HFF-Myc (cell line): ENCODE measurements at regions not wholly inside any gene's neighbourhood (a gene's known extent, or its start where the extent isn't known, plus 50 kb on each side); places are given as distances from the start of the nearest gene placed in this dataset.

Experiments used
- DNase-seq: peaks from one replicate; pipeline ENCODE4 v3.0.0-alpha.2; 2011; ENCODE audit warnings: low read depth; ENCODE audit errors: extremely low read depth
- H3K4me3 ChIP-seq: replicated peaks from 2 replicates; pipeline ENCODE4 v1.5.1; 2011; ENCODE audit warnings: low read depth, mild to moderate bottlenecking, control low read depth, low read length
- TF ChIP-seq, protein P1 (sequence below): IDR thresholded peaks from 2 replicates; pipeline ENCODE4 v1.5.1; 2012; ENCODE audit warnings: mild to moderate bottlenecking, low read depth, low read length, control low read depth; ENCODE audit errors: missing control alignments

DNA sequence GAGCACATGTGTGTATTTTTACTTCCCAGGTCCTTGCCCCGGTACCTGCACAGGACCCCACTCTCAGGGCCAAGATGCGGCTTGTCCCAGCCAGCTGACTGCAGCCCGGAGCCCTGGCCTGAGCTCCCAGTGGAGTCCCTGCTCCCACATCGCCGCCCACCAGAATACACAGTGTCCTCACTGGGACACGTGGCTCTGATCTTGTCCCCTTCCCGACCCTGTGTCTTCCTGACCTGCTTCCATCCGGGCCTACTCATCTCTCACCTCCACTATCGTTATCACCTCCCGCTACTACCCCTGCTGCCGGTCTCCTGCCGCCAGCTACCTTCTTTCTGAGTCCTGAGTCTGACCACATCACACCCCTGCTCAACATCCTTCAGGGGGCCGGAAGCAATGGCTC, 146.3 kb upstream of the CHST15 start:
- TF ChIP-seq, protein P1, sequence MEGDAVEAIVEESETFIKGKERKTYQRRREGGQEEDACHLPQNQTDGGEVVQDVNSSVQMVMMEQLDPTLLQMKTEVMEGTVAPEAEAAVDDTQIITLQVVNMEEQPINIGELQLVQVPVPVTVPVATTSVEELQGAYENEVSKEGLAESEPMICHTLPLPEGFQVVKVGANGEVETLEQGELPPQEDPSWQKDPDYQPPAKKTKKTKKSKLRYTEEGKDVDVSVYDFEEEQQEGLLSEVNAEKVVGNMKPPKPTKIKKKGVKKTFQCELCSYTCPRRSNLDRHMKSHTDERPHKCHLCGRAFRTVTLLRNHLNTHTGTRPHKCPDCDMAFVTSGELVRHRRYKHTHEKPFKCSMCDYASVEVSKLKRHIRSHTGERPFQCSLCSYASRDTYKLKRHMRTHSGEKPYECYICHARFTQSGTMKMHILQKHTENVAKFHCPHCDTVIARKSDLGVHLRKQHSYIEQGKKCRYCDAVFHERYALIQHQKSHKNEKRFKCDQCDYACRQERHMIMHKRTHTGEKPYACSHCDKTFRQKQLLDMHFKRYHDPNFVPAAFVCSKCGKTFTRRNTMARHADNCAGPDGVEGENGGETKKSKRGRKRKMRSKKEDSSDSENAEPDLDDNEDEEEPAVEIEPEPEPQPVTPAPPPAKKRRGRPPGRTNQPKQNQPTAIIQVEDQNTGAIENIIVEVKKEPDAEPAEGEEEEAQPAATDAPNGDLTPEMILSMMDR = no peak
- no peak for DNase-seq
- no peak overlapping the region for H3K4me3 ChIP-seq

DNA sequence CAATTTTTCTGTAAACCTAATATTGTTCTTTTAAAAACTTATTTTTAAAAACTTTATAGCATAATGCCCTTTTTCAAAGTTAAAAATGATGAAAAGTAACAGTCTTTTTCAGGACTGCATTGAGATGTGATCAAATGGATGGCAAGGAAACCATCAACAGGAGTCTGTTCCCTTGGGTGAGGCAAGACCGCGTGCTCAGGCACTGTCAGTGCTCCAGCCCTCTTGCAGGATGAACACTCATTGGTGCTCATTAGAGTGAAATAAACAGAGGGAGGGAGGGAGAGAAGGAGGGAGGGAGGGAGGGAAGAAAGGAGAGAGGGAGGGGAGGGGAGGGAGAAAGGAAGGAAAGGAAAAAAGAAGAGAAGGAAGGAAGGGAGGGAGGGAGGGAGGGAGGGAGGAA, 145.7 kb upstream of the CHST15 start:
- no peak overlapping the region for H3K4me3 ChIP-seq
- TF ChIP-seq, protein P1 = no peak
- no peak for DNase-seq

DNA sequence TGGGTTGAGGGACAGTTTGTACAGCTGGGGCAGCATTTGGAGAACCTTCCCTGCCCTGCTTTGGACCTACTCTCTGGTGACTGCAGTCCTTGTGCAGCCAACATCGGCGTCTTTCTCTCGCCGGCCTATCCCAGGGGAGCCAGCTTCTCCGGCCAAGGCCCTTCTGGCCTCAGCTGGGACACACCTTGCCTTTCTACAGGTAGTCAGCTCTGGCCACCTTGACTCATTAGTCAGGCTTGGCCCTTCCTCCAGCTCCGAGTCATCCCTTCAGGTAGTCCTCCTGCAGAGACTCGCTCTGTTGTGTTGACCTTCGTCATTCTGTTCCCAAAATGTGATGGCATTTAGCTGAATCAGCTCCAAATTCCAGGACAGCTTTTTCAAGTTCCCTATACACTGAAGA, 145.0 kb upstream of the CHST15 start:
- DNase-seq = no peak
- H3K4me3 ChIP-seq = no peak overlapping the region
- TF ChIP-seq, protein P1 = no peak

DNA sequence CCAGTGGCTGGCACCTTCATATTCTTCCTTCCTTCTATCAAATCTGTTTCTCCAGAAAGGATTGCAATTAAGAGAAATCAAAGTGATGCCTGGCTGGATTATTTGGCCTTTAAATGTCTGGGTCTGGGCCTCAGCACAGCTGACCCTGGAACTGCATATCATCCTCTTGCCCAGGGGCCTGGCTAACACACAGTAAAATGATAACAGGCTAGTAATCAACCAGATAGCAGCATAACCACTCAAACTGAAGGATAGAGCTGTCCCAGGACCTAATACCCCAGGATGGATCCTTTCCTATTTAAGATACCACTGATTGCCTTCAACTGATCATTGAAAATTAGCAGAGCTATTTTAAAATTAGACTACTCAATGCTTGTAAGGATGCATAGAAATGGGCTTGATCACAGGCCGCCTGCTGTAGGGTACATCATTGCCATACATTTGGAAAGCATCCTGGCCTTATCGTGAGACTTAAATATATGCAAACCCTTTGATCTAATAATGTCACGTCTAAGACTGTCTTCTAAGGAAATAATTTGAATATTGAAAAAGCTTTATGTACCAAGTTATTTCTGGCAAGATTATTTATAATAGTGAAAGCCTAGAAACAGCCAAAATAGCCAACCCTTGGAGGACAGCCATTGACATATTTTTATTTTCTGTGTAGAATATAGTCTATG, 144.0 kb upstream of the CHST15 start:
- TF ChIP-seq, protein P1 = no peak
- no peak for DNase-seq
- H3K4me3 ChIP-seq = no peak overlapping the region

DNA sequence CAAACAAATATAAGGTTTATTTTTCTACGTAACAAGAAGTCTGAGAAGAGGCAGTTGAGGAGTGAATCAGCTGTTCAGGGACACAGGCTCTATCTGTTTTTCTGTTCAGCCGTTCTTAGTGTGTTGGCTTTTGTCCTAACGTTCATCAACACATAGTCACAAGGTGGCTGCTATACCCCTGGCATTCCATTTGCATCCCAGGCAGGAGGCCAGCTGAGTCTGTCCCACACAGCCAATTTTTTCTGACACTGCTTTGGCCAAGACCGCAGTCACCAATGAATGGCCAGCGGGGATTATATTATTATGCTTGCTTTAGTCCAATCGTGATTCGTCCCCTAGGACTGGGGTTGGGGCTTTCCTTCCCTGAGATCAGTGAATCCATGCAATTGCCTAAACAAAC, 143.4 kb upstream of the CHST15 start:
- no peak overlapping the region for H3K4me3 ChIP-seq
- TF ChIP-seq, protein P1 = no peak
- DNase-seq = no peak

DNA sequence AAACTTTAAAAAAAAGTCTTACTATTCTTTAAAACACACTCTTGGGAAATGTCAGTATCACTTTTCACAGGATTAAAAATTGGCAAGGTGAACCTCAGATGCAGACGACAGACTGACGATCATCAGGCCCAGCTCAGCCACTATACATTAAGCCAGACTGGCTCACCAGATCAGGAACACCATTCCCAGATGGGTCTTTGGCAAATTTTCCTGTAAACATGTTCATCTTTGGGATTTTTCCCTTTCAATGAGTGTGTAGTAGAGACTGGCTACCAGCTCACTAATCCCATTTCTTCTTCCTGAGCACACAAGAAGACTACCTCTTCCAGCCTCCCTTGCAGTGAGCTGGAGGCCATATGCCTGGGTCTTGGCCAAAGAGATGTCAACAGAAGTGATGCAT, 142.7 kb upstream of the CHST15 start:
- no peak for DNase-seq
- no peak overlapping the region for H3K4me3 ChIP-seq
- TF ChIP-seq, protein P1 = no peak

DNA sequence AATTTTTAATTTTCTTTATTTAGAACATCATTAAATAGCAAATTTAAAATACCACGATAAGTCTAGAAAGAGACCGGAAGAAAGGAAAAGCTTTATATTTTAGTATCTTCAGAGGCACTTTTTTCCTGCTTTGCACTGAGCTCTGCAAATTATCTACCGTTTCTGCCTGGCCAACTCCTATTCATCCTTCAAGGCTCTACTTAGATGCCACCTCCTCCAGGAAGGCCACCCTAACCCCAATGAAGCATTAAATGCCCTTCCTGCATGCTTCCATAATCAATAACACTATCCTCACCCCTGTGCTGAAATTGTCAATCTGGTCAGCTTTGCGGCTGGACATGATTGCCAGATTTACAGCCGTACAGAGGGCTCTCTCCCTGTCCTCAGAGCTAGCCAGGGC, 141.8 kb upstream of the CHST15 start:
- H3K4me3 ChIP-seq = no peak overlapping the region
- TF ChIP-seq, protein P1 = no peak

More for the DNA sequence above, 141.8 kb upstream of the CHST15 start:
- DNase-seq = no peak
